ENCODE measurements at regions not wholly inside any gene's neighbourhood (a gene's known extent, or its start where the extent isn't known, plus 50 kb on each side); places are given as distances from the start of the nearest gene placed in this dataset.

GRCh38 chr5:166293892-166294291 lies 1997.6 kb upstream of the WWC1 start:
- DNase-seq (ENCODE audit: low read depth), result no peak
- TF ChIP-seq, protein P1, sequence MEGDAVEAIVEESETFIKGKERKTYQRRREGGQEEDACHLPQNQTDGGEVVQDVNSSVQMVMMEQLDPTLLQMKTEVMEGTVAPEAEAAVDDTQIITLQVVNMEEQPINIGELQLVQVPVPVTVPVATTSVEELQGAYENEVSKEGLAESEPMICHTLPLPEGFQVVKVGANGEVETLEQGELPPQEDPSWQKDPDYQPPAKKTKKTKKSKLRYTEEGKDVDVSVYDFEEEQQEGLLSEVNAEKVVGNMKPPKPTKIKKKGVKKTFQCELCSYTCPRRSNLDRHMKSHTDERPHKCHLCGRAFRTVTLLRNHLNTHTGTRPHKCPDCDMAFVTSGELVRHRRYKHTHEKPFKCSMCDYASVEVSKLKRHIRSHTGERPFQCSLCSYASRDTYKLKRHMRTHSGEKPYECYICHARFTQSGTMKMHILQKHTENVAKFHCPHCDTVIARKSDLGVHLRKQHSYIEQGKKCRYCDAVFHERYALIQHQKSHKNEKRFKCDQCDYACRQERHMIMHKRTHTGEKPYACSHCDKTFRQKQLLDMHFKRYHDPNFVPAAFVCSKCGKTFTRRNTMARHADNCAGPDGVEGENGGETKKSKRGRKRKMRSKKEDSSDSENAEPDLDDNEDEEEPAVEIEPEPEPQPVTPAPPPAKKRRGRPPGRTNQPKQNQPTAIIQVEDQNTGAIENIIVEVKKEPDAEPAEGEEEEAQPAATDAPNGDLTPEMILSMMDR (conservative IDR thresholded peaks at IDR 0.05; ENCODE audit: low read depth, low read length), result no peak

GRCh38 chr5:166302166-166302565 lies 1989.3 kb upstream of the WWC1 start:
- TF ChIP-seq, protein P1 (conservative IDR thresholded peaks at IDR 0.05; ENCODE audit: low read depth, low read length), result no peak

More at GRCh38 chr5:166293892-166294291, 1997.6 kb upstream of the WWC1 start:
- H3K4me3 ChIP-seq (ENCODE audit: low read length), result no peak overlapping the region

GRCh38 chr5:166317425-166317824 lies 1974.0 kb upstream of the WWC1 start:
- no peak overlapping the region for H3K4me3 ChIP-seq (ENCODE audit: low read length)
- DNase-seq (ENCODE audit: low read depth), result no peak
- TF ChIP-seq, protein P1 (conservative IDR thresholded peaks at IDR 0.05; ENCODE audit: low read depth, low read length), result no peak

More at GRCh38 chr5:166302166-166302565, 1989.3 kb upstream of the WWC1 start:
- no peak overlapping the region for H3K4me3 ChIP-seq (ENCODE audit: low read length)
- no peak for DNase-seq (ENCODE audit: low read depth)

- DNase-seq (ENCODE audit: low read depth), result no peak
- no peak overlapping the region for H3K4me3 ChIP-seq (ENCODE audit: low read length)
- TF ChIP-seq, protein P1 (conservative IDR thresholded peaks at IDR 0.05; ENCODE audit: low read depth, low read length), result no peak
Measured at GRCh38 chr5:166320920-166321480, 1970.4 kb upstream of the WWC1 start.

- TF ChIP-seq, protein P1 (conservative IDR thresholded peaks at IDR 0.05; ENCODE audit: low read depth, low read length), result no peak
- H3K4me3 ChIP-seq (ENCODE audit: low read length), result no peak overlapping the region
- no peak for DNase-seq (ENCODE audit: low read depth)
Measured at GRCh38 chr5:166324372-166324771, 1967.1 kb upstream of the WWC1 start.

DNA sequence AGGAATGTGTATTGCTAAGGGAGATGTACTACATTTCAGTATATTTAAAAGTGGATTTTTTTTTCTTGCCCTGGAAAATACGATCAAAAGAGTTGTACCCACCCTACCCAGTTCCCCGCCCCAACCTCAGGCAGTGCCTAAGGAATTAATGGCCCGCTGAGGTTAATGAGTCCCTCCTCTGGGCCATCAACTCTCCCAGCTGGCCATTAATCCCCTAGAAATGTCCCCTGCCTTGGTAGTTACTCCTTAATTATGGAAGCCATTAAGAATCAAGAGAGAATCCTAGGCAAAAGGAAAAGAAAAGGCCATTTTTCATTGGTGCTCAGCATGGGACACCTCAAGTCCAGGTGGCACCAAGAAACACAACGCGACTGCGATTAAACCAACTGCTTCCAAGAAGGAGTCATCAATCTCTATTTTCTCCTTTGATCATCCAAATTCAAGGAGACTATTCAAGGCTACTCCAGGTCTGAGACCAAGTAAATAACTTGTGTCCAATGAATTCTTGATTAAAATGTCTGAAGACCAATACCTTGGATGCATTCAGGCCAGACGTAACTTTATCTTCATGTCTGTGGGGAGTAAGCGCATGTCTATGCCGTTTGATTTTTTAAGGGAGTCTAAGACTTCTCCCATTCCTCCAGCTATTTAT lies 1962.2 kb upstream of the WWC1 start:
- TF ChIP-seq, protein P1 (conservative IDR thresholded peaks at IDR 0.05; ENCODE audit: low read depth, low read length), result no peak
- no peak for DNase-seq (ENCODE audit: low read depth)
- H3K4me3 ChIP-seq (ENCODE audit: low read length), result no peak overlapping the region

DNA sequence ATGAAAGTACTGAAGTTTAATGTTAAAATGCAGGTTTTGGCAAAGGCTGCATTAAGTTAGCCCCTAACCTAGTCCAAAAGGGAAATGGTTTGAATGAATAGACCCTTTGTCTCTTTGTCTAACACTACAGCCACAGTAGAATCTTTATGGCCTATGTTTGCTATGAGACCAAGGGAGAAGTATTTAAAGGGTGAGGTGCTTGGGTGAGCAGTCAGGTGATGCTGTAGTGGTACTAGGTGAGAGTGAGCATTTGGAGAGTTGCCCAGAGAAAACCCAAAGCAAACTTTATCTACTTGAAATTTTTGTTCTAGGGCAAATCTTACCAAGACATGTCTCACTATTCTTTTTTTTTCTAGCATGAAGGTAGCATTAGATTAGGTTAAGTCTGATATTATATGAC lies 1961.4 kb upstream of the WWC1 start:
- TF ChIP-seq, protein P1 (conservative IDR thresholded peaks at IDR 0.05; ENCODE audit: low read depth, low read length), result no peak
- no peak for DNase-seq (ENCODE audit: low read depth)
- no peak overlapping the region for H3K4me3 ChIP-seq (ENCODE audit: low read length)
